ENCODE measurements at regions not wholly inside any gene's neighbourhood (a gene's known extent, or its start where the extent isn't known, plus 50 kb on each side); places are given as distances from the start of the nearest gene placed in this dataset.

- TF ChIP-seq, protein P1, sequence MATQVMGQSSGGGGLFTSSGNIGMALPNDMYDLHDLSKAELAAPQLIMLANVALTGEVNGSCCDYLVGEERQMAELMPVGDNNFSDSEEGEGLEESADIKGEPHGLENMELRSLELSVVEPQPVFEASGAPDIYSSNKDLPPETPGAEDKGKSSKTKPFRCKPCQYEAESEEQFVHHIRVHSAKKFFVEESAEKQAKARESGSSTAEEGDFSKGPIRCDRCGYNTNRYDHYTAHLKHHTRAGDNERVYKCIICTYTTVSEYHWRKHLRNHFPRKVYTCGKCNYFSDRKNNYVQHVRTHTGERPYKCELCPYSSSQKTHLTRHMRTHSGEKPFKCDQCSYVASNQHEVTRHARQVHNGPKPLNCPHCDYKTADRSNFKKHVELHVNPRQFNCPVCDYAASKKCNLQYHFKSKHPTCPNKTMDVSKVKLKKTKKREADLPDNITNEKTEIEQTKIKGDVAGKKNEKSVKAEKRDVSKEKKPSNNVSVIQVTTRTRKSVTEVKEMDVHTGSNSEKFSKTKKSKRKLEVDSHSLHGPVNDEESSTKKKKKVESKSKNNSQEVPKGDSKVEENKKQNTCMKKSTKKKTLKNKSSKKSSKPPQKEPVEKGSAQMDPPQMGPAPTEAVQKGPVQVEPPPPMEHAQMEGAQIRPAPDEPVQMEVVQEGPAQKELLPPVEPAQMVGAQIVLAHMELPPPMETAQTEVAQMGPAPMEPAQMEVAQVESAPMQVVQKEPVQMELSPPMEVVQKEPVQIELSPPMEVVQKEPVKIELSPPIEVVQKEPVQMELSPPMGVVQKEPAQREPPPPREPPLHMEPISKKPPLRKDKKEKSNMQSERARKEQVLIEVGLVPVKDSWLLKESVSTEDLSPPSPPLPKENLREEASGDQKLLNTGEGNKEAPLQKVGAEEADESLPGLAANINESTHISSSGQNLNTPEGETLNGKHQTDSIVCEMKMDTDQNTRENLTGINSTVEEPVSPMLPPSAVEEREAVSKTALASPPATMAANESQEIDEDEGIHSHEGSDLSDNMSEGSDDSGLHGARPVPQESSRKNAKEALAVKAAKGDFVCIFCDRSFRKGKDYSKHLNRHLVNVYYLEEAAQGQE (IDR thresholded peaks at IDR 0.05; ENCODE audit: borderline replicate concordance) = no peak
- TF ChIP-seq, protein P2, sequence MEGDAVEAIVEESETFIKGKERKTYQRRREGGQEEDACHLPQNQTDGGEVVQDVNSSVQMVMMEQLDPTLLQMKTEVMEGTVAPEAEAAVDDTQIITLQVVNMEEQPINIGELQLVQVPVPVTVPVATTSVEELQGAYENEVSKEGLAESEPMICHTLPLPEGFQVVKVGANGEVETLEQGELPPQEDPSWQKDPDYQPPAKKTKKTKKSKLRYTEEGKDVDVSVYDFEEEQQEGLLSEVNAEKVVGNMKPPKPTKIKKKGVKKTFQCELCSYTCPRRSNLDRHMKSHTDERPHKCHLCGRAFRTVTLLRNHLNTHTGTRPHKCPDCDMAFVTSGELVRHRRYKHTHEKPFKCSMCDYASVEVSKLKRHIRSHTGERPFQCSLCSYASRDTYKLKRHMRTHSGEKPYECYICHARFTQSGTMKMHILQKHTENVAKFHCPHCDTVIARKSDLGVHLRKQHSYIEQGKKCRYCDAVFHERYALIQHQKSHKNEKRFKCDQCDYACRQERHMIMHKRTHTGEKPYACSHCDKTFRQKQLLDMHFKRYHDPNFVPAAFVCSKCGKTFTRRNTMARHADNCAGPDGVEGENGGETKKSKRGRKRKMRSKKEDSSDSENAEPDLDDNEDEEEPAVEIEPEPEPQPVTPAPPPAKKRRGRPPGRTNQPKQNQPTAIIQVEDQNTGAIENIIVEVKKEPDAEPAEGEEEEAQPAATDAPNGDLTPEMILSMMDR (IDR thresholded peaks at IDR 0.05; ENCODE audit: poor library complexity, severe bottlenecking) = no peak
- TF ChIP-seq POLR2AphosphoS5 (IDR thresholded peaks at IDR 0.05) = no peak
- no peak for TF ChIP-seq EP300 (conservative IDR thresholded peaks at IDR 0.05; ENCODE audit: poor library complexity, severe bottlenecking)
- no peak for TF ChIP-seq EZH2 (IDR thresholded peaks at IDR 0.05; ENCODE audit: borderline replicate concordance, insufficient read depth, low read length, poor library complexity, severe bottlenecking)
- TF ChIP-seq TAF1 (IDR thresholded peaks at IDR 0.05; ENCODE audit: low read depth) = no peak
These were observed 615.6 kb upstream of the GRIN3A start for GRCh38 chr9:102354041-102354440.

All from neural cell (in vitro differentiated cells).